ENCODE measurements at regions not wholly inside any gene's neighbourhood (a gene's known extent, or its start where the extent isn't known, plus 50 kb on each side); places are given as distances from the start of the nearest gene placed in this dataset.
A peak's percentile ranks its signal among the peaks of the same experiment; 100 is the strongest.

GRCh38 chr1:198400063-198400462 is 140.4 kb downstream of the ATP6V1G3 start:
- no peak overlapping the region for H3K4me3 ChIP-seq (ENCODE audit: low read depth, low read length)
- TF ChIP-seq CTCF (IDR thresholded peaks at IDR 0.05; ENCODE audit: insufficient read depth, low read length), result no peak
- no peak for DNase-seq (ENCODE audit: low read depth)

- no peak for TF ChIP-seq CTCF (IDR thresholded peaks at IDR 0.05; ENCODE audit: insufficient read depth, low read length)
- no peak for DNase-seq (ENCODE audit: low read depth)
Observed at GRCh38 chr1:198399452-198399851, 141.0 kb downstream of the ATP6V1G3 start.

GRCh38 chr1:198397208-198397808 is 143.2 kb downstream of the ATP6V1G3 start:
- no peak overlapping the region for H3K4me3 ChIP-seq (ENCODE audit: low read depth, low read length)
- no peak for TF ChIP-seq CTCF (IDR thresholded peaks at IDR 0.05; ENCODE audit: insufficient read depth, low read length)
- no peak for DNase-seq (ENCODE audit: low read depth)

More at GRCh38 chr1:198399452-198399851, 141.0 kb downstream of the ATP6V1G3 start:
- no peak overlapping the region for H3K4me3 ChIP-seq (ENCODE audit: low read depth, low read length)

GRCh38 chr1:198391393-198392020 is 149.0 kb downstream of the ATP6V1G3 start:
- TF ChIP-seq CTCF (IDR thresholded peaks at IDR 0.05; ENCODE audit: insufficient read depth, low read length), result no peak
- no peak for DNase-seq (ENCODE audit: low read depth)
- no peak overlapping the region for H3K4me3 ChIP-seq (ENCODE audit: low read depth, low read length)

- no peak for TF ChIP-seq CTCF (IDR thresholded peaks at IDR 0.05; ENCODE audit: insufficient read depth, low read length)
- peak; percentile 20 for DNase-seq (ENCODE audit: low read depth)
- H3K4me3 ChIP-seq (ENCODE audit: low read depth, low read length), result no peak overlapping the region
Observed at GRCh38 chr1:198387587-198387986, 152.9 kb downstream of the ATP6V1G3 start.

GRCh38 chr1:198380275-198380674 is 160.2 kb downstream of the ATP6V1G3 start:
- no peak for TF ChIP-seq CTCF (IDR thresholded peaks at IDR 0.05; ENCODE audit: insufficient read depth, low read length)

More at GRCh38 chr1:198380275-198380674, 160.2 kb downstream of the ATP6V1G3 start:
- DNase-seq (ENCODE audit: low read depth), result no peak
- H3K4me3 ChIP-seq (ENCODE audit: low read depth, low read length), result no peak overlapping the region
